Naive thymus-derived CD4-positive, alpha-beta T cell (primary cell): ENCODE measurements at regions not wholly inside any gene's neighbourhood (a gene's known extent, or its start where the extent isn't known, plus 50 kb on each side); places are given as distances from the start of the nearest gene placed in this dataset.

Experiments used
- ATAC-seq: fragments of 150-1000 bp; cut with Tn5 transposase; 2 replicates; pipeline ENCODE4 v1.10.0; 2021; ENCODE audit warnings: mild to moderate bottlenecking, moderate library complexity
- CTCF ChIA-PET: fragments of 350-600 bp; sonication (Branson Sonifier 250); formaldehyde crosslinking; loops from one replicate; lab custom pipeline; 2021; ENCODE audit warnings: antibody characterized with exemption; lab: Charles Lee
- POLR2A ChIA-PET: fragments of 350-600 bp; sonication (Branson Sonifier 250); formaldehyde crosslinking; loops from one replicate; lab custom pipeline; 2021; ENCODE audit warnings: antibody characterized with exemption, inconsistent platforms; lab: Charles Lee
- DNase-seq, 9 donors: peaks; one replicate each; pipeline versions ENCODE4 v3.0.0 to v3.0.0-alpha.2; 2020 to 2022; ENCODE audit warnings: mixed read lengths in 1 of 9
- H3K27ac ChIP-seq: one replicate; pipeline ENCODE4 v1.7.0; 2013; ENCODE audit warnings: mild to moderate bottlenecking, low read depth, low read length, moderate library complexity
- H3K27me3 ChIP-seq, 2 donors: one replicate each; pipeline ENCODE4 v1.7.0; 2013; ENCODE audit warnings: low read length in 2 of 2, mild to moderate bottlenecking in 2 of 2, moderate library complexity in 2 of 2; ENCODE audit not compliant: control insufficient read depth in 2 of 2, insufficient read depth in 2 of 2
- H3K36me3 ChIP-seq, 3 experiments: 1 replicate in 2 of 3; 2 replicates in 1 of 3; pipeline ENCODE4 v1.7.0; 2013; ENCODE audit warnings: low read length in 3 of 3, mild to moderate bottlenecking in 3 of 3, moderate library complexity in 1 of 3; ENCODE audit not compliant: insufficient read depth in 3 of 3, control insufficient read depth in 2 of 3
- H3K4me1 ChIP-seq, 2 donors: one replicate each; pipeline ENCODE4 v1.7.0; 2013; ENCODE audit warnings: low read length in 2 of 2, mild to moderate bottlenecking in 2 of 2, moderate library complexity in 1 of 2; ENCODE audit not compliant: control insufficient read depth in 2 of 2, insufficient read depth in 2 of 2
- H3K4me3 ChIP-seq: 2 replicates; pipeline ENCODE4 v1.7.0; 2013; ENCODE audit warnings: mild to moderate bottlenecking, low read length
- H3K9me3 ChIP-seq, 3 experiments: 1 replicate in 2 of 3; 2 replicates in 1 of 3; pipeline ENCODE4 v1.7.0; 2013; ENCODE audit warnings: low read length in 3 of 3; ENCODE audit not compliant: control insufficient read depth in 2 of 3
- H3K27ac Mint-ChIP-seq, 9 donors: one replicate each; pipeline ENCODE4 v1.8.0; 2020 to 2022; ENCODE audit warnings: mixed read lengths in 9 of 9, mild to moderate bottlenecking in 8 of 9, moderate library complexity in 5 of 9, inconsistent platforms in 2 of 9
- H3K27me3 Mint-ChIP-seq, 5 donors: one replicate each; pipeline ENCODE4 v1.8.0; 2021 to 2022; ENCODE audit warnings: mixed read lengths in 5 of 5, mild to moderate bottlenecking in 1 of 5
- H3K36me3 Mint-ChIP-seq, 5 donors: one replicate each; pipeline ENCODE4 v1.8.0; 2020 to 2022; ENCODE audit warnings: mixed read lengths in 5 of 5, mild to moderate bottlenecking in 3 of 5, inconsistent platforms in 1 of 5
- H3K4me1 Mint-ChIP-seq, 7 donors: one replicate each; pipeline ENCODE4 v1.8.0; 2020 to 2022; ENCODE audit warnings: mixed read lengths in 7 of 7, mild to moderate bottlenecking in 3 of 7, inconsistent platforms in 1 of 7
- H3K4me3 Mint-ChIP-seq, 10 donors: one replicate each; pipeline ENCODE4 v1.8.0; 2020 to 2022; ENCODE audit warnings: mild to moderate bottlenecking in 10 of 10, mixed read lengths in 10 of 10, moderate library complexity in 6 of 10, inconsistent platforms in 2 of 10
- H3K9me3 Mint-ChIP-seq, 11 donors: one replicate each; pipeline ENCODE4 v1.8.0; 2020 to 2022; ENCODE audit warnings: mixed read lengths in 11 of 11, mild to moderate bottlenecking in 4 of 11, inconsistent platforms in 1 of 11, moderate library complexity in 1 of 11
- intact Hi-C, 2 donors: fragments of 100-400 bp; cut with micrococcal nuclease; formaldehyde crosslinking; loops; one replicate each; pipeline ENCODE4 v1.15.1; 2023

DNA sequence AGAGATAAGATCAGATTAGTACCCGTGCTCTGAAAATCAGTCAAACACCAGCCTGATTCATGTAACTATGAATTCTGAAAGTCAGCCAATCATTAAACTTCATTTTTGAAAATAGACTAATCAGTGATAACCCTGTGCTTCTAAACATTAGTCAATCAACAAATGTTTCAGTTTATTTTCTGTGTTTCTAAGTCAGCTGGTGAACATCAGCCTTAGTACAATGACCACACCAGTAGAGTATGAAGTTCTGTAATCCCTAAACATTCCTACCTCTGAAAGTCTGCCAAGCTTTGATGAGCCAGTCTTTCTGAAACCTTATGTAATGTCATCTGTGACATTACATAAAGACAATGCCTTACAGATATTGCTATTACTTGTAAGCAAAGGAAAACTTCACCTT lies 807.4 kb upstream of the CRIM1 start:
- CTCF ChIA-PET, result no interaction called here
- POLR2A ChIA-PET, result no interaction called here
- Histone ChIP-seq H3K4me3 (no peak overlapping the region), H3K27me3 (no peaks in the 10 kb centered on the region), H3K36me3 (no peaks in the 10 kb centered on the region), H3K9me3 (no peaks in the 10 kb centered on the region), H3K4me1 (no peaks in the 10 kb centered on the region), H3K27ac (no peak overlapping the region)
- DNase-seq (no peak), ATAC-seq (no peak)
- intact Hi-C loops, result no loop called here
- no peak overlapping the region for H3K4me3 Mint-ChIP-seq
- H3K27me3 Mint-ChIP-seq, result no peaks in the 10 kb centered on the region
- no peaks in the 10 kb centered on the region for H3K36me3 Mint-ChIP-seq
- no peaks in the 10 kb centered on the region for H3K4me1 Mint-ChIP-seq
- peaks cover 0 to 5% (median 0%) of the 10 kb centered on the region in 11 donors for H3K9me3 Mint-ChIP-seq
- H3K27ac Mint-ChIP-seq, result no peak overlapping the region

DNA sequence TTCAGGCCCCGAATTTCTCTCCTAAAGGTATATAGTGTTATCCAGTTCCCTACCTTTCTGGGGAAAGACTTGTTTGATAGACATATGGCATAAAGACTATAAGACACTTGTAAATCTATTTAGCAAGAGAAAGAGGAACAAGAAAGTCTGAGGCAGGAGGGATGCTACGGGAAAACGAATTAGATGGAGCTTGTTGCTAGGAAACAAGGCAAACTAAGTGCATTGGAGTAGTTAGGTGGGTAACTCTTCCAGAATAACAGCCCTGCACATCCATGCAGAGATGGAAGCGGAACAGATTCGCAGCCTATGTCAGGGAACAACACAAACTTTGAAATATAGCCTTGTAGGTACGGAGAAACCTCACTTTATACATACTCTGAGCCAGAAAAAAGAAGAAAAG lies 810.3 kb upstream of the CRIM1 start:
- Histone ChIP-seq H3K27ac (no peak overlapping the region), H3K4me1 (no peaks in the 10 kb centered on the region), H3K27me3 (no peaks in the 10 kb centered on the region), H3K4me3 (no peak overlapping the region), H3K9me3 (no peaks in the 10 kb centered on the region), H3K36me3 (no peaks in the 10 kb centered on the region)
- peaks cover 0 to 5% (median 0%) of the 10 kb centered on the region in 11 donors for H3K9me3 Mint-ChIP-seq
- no peaks in the 10 kb centered on the region for H3K4me1 Mint-ChIP-seq
- H3K36me3 Mint-ChIP-seq, result no peaks in the 10 kb centered on the region
- no peaks in the 10 kb centered on the region for H3K27me3 Mint-ChIP-seq
- H3K27ac Mint-ChIP-seq, result no peak overlapping the region
- DNase-seq (no peak), ATAC-seq (no peak)
- POLR2A ChIA-PET, result no interaction called here
- CTCF ChIA-PET, result no interaction called here
- intact Hi-C loops, result no loop called here
- H3K4me3 Mint-ChIP-seq, result no peak overlapping the region

DNA sequence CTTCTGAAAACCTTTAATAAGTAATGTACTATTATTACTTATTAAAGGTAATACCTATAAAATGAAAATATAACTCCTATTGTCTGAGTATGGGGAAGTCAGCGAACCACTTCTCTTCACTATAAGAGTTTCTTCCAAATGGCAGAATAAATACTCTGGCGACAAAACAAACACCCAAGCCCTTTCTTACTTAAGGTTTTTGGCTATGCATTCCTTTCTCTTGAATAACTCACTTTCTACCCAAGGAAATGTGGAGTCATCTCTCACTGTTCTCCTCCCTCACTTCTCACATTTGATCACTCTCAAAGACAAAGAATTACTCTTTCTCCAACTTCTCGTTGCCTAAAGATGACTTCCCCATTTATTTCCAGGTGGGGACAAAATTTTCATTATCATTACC lies 816.8 kb upstream of the CRIM1 start:
- no peak for ATAC-seq
- Histone ChIP-seq H3K27me3 (no peaks in the 10 kb centered on the region), H3K4me1 (no peaks in the 10 kb centered on the region), H3K9me3 (no peaks in the 10 kb centered on the region), H3K27ac (no peak overlapping the region), H3K4me3 (no peak overlapping the region), H3K36me3 (no peaks in the 10 kb centered on the region)
- no peak overlapping the region for H3K4me3 Mint-ChIP-seq
- DNase-seq, result no peak
- no peak overlapping the region for H3K27ac Mint-ChIP-seq
- CTCF ChIA-PET, result no interaction called here
- no peaks in the 10 kb centered on the region for H3K27me3 Mint-ChIP-seq
- no peaks in the 10 kb centered on the region for H3K4me1 Mint-ChIP-seq
- POLR2A ChIA-PET, result no interaction called here
- peaks cover 0 to 6% (median 3%) of the 10 kb centered on the region in 11 donors for H3K9me3 Mint-ChIP-seq
- intact Hi-C loops, result no loop called here
- no peaks in the 10 kb centered on the region for H3K36me3 Mint-ChIP-seq

DNA sequence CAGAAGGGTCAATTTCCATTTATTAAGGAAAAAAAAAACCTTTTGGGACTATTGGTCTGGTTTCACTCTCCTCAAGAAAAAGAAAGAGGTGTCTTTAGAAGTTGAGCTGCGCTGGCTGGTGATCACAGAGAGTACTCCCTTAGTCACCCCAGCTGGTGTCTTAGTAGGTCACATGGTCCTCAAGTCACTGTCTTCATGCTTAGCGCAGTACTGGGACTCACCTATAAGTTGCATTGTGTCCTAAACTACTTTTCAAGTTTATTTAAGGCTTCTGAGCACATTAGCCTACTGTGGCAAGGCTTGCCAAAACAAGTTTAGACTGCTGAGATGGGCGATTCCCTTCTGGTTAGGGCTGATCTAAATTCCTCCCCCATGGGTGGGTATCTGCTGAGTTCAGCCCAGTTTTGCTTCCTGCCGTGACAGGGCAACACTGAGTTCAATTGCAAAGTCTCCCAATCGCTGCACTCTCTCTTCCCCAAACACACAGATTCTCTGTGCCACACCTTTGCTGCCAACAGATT lies 824.9 kb upstream of the CRIM1 start:
- Histone ChIP-seq H3K27ac (no peak overlapping the region), H3K9me3 (no peaks in the 10 kb centered on the region), H3K4me1 (no peaks in the 10 kb centered on the region), H3K27me3 (no peaks in the 10 kb centered on the region), H3K36me3 (no peaks in the 10 kb centered on the region), H3K4me3 (no peak overlapping the region)
- H3K4me1 Mint-ChIP-seq, result no peaks in the 10 kb centered on the region
- no peak overlapping the region for H3K27ac Mint-ChIP-seq
- H3K27me3 Mint-ChIP-seq, result no peaks in the 10 kb centered on the region
- CTCF ChIA-PET, result no interaction called here
- POLR2A ChIA-PET, result no interaction called here
- peaks cover 2 to 14% (median 7%) of the 10 kb centered on the region in 11 donors for H3K9me3 Mint-ChIP-seq
- H3K36me3 Mint-ChIP-seq, result no peaks in the 10 kb centered on the region
- H3K4me3 Mint-ChIP-seq, result no peak overlapping the region
- DNase-seq (no peak), ATAC-seq (no peak)
- intact Hi-C loops, result no loop called here

DNA sequence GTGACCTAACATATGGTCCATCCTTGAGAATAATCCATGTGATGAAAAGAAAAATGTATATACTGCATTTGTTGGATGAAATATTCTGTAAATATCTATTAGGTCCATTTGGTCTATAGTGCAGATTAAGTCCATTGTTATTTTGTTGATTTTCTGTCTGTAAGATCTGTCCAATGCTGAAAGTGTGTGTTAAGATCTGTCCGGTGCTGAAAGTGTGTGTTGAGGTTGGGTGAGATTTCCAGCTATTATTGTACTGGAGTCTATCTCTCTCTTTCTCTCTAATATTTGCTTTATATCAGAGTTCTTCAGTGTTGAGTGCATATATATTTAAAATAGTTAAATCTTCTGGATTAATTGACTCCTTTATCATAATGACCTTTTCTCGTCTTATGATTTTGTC lies 828.8 kb upstream of the CRIM1 start:
- H3K9me3 ChIP-seq, result no peaks in the 10 kb centered on the region
- ChIA-PET POLR2A (no interaction called here), CTCF (no interaction called here)
- H3K27me3 ChIP-seq, result no peaks in the 10 kb centered on the region
- no peaks in the 10 kb centered on the region for H3K36me3 ChIP-seq
- intact Hi-C loops, result no loop called here
- no peak for ATAC-seq
- Mint-ChIP-seq H3K9me3 (peaks cover 2 to 26% (median 6%) of the 10 kb centered on the region in 11 donors), H3K27me3 (no peaks in the 10 kb centered on the region), H3K36me3 (no peaks in the 10 kb centered on the region), H3K27ac (no peak overlapping the region), H3K4me1 (no peaks in the 10 kb centered on the region), H3K4me3 (no peak overlapping the region)
- DNase-seq, result no peak
- H3K4me3 ChIP-seq, result no peak overlapping the region
- no peak overlapping the region for H3K27ac ChIP-seq
- no peaks in the 10 kb centered on the region for H3K4me1 ChIP-seq

DNA sequence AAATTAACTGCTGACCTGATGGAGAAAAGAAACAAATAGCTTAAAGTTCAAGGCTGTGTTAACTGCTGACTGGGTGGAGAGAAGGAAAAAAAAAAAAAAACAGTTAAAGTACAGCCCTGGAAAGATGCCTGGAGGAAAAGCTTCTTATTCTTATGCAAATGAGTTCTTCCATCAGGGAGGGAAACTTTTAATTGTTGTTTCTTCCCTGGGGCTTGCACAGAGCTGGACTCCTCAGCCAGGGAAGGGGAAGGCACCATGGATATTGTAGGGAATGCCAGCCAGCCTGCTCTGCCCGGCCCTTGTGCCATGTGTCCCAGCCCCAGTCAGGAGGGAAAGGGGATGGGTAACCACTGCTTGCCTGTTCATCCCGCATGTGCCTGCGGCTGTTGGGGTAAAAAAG lies 833.1 kb upstream of the CRIM1 start:
- Histone ChIP-seq H3K4me1 (no peaks in the 10 kb centered on the region), H3K27me3 (no peaks in the 10 kb centered on the region), H3K4me3 (no peak overlapping the region), H3K27ac (no peak overlapping the region), H3K36me3 (no peaks in the 10 kb centered on the region), H3K9me3 (no peaks in the 10 kb centered on the region)
- peaks cover 0 to 31% (median 9%) of the 10 kb centered on the region in 11 donors for H3K9me3 Mint-ChIP-seq
- no peak for ATAC-seq
- ChIA-PET CTCF (no interaction called here), POLR2A (no interaction called here)
- no peaks in the 10 kb centered on the region for H3K4me1 Mint-ChIP-seq
- H3K4me3 Mint-ChIP-seq, result no peak overlapping the region
- no peaks in the 10 kb centered on the region for H3K36me3 Mint-ChIP-seq
- H3K27ac Mint-ChIP-seq, result no peak overlapping the region
- H3K27me3 Mint-ChIP-seq, result no peaks in the 10 kb centered on the region
- DNase-seq, result no peak
- intact Hi-C loops, result no loop called here

DNA sequence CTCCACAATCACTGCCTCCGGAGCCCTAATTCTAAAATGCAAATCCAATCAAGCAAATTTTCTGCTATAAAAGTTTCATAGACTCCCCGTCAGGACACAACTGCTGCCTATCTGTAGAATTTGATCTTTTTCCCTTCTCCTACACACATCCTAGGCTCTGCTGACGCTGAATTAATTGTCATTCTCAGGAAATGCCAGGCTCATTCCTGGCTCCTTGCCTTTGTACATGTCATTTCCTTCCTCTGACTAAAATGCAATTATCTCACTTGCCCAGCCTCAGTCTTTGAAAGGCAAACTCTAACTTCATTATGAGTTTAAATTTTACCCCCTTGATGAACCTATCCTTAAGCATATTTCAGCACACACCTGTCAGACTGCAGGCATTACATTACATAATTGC lies 844.9 kb upstream of the CRIM1 start:
- DNase-seq (no peak), ATAC-seq (no peak)
- H3K4me3 Mint-ChIP-seq, result no peak overlapping the region
- Histone ChIP-seq H3K27me3 (no peaks in the 10 kb centered on the region), H3K27ac (no peak overlapping the region), H3K4me1 (no peaks in the 10 kb centered on the region), H3K4me3 (no peak overlapping the region), H3K36me3 (no peaks in the 10 kb centered on the region), H3K9me3 (no peaks in the 10 kb centered on the region)
- POLR2A ChIA-PET, result no interaction called here
- CTCF ChIA-PET, result no interaction called here
- peaks cover 0 to 7% (median 0%) of the 10 kb centered on the region in 5 donors for H3K36me3 Mint-ChIP-seq
- H3K27ac Mint-ChIP-seq, result no peak overlapping the region
- H3K9me3 Mint-ChIP-seq, result peaks cover 0 to 12% (median 5%) of the 10 kb centered on the region in 11 donors
- H3K4me1 Mint-ChIP-seq, result no peaks in the 10 kb centered on the region
- no peaks in the 10 kb centered on the region for H3K27me3 Mint-ChIP-seq
- intact Hi-C loops, result no loop called here
